OCI-LY3 (cell line): ENCODE measurements at regions not wholly inside any gene's neighbourhood (a gene's known extent, or its start where the extent isn't known, plus 50 kb on each side); places are given as distances from the start of the nearest gene placed in this dataset.

Source experiments
- EZH2phosphoT487 ChIP-seq: fragments of 200-600 bp; shearing (Covaris generic); IDR thresholded peaks from 2 replicates; pipeline ENCODE4 v1.6.1; 2018; ENCODE audit warnings: antibody characterized with exemption, mixed run types, low read depth
- TF ChIP-seq, protein P1 (sequence below): fragments of 200-600, 300-600 bp; sonication (generic); IDR thresholded peaks from 2 replicates; pipeline ENCODE4 v1.5.1; 2014; ENCODE audit warnings: antibody characterized with exemption, low read length, low read depth

GRCh38 chr6:154921482-154921881, 73.6 kb upstream of the TIAM2 start:
- TF ChIP-seq, protein P1, sequence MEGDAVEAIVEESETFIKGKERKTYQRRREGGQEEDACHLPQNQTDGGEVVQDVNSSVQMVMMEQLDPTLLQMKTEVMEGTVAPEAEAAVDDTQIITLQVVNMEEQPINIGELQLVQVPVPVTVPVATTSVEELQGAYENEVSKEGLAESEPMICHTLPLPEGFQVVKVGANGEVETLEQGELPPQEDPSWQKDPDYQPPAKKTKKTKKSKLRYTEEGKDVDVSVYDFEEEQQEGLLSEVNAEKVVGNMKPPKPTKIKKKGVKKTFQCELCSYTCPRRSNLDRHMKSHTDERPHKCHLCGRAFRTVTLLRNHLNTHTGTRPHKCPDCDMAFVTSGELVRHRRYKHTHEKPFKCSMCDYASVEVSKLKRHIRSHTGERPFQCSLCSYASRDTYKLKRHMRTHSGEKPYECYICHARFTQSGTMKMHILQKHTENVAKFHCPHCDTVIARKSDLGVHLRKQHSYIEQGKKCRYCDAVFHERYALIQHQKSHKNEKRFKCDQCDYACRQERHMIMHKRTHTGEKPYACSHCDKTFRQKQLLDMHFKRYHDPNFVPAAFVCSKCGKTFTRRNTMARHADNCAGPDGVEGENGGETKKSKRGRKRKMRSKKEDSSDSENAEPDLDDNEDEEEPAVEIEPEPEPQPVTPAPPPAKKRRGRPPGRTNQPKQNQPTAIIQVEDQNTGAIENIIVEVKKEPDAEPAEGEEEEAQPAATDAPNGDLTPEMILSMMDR: no peak
- no peak for TF ChIP-seq EZH2phosphoT487
